Kidney (tissue), 13 donors: ENCODE measurements at regions not wholly inside any gene's neighbourhood (a gene's known extent, or its start where the extent isn't known, plus 50 kb on each side); places are given as distances from the start of the nearest gene placed in this dataset.

Experiments used
- DNase-seq, 5 donors: peaks; one replicate each; pipeline ENCODE4 v3.0.0-alpha.2; 2013 to 2020
- FAIRE-seq: peaks from 2 replicates; lab custom pipeline; 2012; peaks lifted over from hg19 to GRCh38; lab: Jason Lieb, UNC
- H3K27ac ChIP-seq, 2 donors: one replicate each; pipeline ENCODE4 v1.7.0; 2013; ENCODE audit warnings: low read depth in 2 of 2, low read length in 2 of 2, inconsistent platforms in 1 of 2
- H3K27me3 ChIP-seq: one replicate; pipeline ENCODE4 v1.7.1; 2013; ENCODE audit warnings: low read length, inconsistent platforms; ENCODE audit not compliant: control insufficient read depth, insufficient read depth
- H3K36me3 ChIP-seq, 3 donors: one replicate each; pipeline versions ENCODE4 v1.7.0 to v1.7.1; 2013; ENCODE audit warnings: low read length in 3 of 3, control low read depth in 1 of 3, inconsistent platforms in 1 of 3; ENCODE audit not compliant: insufficient read depth in 3 of 3, control insufficient read depth in 2 of 3
- H3K4me1 ChIP-seq, 3 donors: one replicate each; pipeline versions ENCODE4 v1.7.0 to v1.7.1; 2013; ENCODE audit warnings: low read length in 3 of 3, inconsistent platforms in 1 of 3, low read depth in 1 of 3; ENCODE audit not compliant: control insufficient read depth in 2 of 3, insufficient read depth in 2 of 3
- H3K4me3 ChIP-seq, 3 donors: one replicate each; pipeline versions ENCODE4 v1.7.0 to v1.8.1; 2013; ENCODE audit warnings: low read length in 3 of 3, control low read depth in 1 of 3, inconsistent platforms in 1 of 3
- H3K9ac ChIP-seq, 3 donors: one replicate each; pipeline versions ENCODE4 v1.7.0 to v1.7.1; 2013; ENCODE audit warnings: low read length in 3 of 3, control low read depth in 1 of 3, inconsistent platforms in 1 of 3
- H3K9me3 ChIP-seq, 3 donors: one replicate each; pipeline versions ENCODE4 v1.7.0 to v1.7.1; 2013; ENCODE audit warnings: low read length in 3 of 3, control low read depth in 1 of 3, inconsistent platforms in 1 of 3; ENCODE audit not compliant: control insufficient read depth in 2 of 3, insufficient read depth in 1 of 3
- intact Hi-C: fragments of 100-400 bp; cut with DNase I; formaldehyde crosslinking; loops from one replicate; pipeline ENCODE4 v1.11.1; 2022
- TF ChIP-seq, protein P1 (sequence below): IDR thresholded peaks from 3 replicates; pipeline ENCODE4 v1.5.1; 2012; ENCODE audit warnings: mild to moderate bottlenecking, moderate library complexity, borderline replicate concordance; ENCODE audit not compliant: insufficient read depth; ENCODE audit errors: extremely low read depth
- donor health status: control.
- donor health status: control.
- donor health status: control.
- donor health status: control.
- donor health status: control.
- donor health status: DM: yes; HTN: yes; CAD: no.
- donor health status: Normal renal cell carcinoma (clear cell type).

GRCh38 chr14:36438883-36439282, 81.1 kb downstream of the NKX2-1 start:
- no peak overlapping the region for H3K4me3 ChIP-seq
- no peak for FAIRE-seq
- no peaks in the 10 kb centered on the region for H3K36me3 ChIP-seq
- no peaks in the 10 kb centered on the region for H3K27me3 ChIP-seq
- H3K9me3 ChIP-seq: no peaks in the 10 kb centered on the region
- H3K9ac ChIP-seq: no peak overlapping the region
- TF ChIP-seq, protein P1, sequence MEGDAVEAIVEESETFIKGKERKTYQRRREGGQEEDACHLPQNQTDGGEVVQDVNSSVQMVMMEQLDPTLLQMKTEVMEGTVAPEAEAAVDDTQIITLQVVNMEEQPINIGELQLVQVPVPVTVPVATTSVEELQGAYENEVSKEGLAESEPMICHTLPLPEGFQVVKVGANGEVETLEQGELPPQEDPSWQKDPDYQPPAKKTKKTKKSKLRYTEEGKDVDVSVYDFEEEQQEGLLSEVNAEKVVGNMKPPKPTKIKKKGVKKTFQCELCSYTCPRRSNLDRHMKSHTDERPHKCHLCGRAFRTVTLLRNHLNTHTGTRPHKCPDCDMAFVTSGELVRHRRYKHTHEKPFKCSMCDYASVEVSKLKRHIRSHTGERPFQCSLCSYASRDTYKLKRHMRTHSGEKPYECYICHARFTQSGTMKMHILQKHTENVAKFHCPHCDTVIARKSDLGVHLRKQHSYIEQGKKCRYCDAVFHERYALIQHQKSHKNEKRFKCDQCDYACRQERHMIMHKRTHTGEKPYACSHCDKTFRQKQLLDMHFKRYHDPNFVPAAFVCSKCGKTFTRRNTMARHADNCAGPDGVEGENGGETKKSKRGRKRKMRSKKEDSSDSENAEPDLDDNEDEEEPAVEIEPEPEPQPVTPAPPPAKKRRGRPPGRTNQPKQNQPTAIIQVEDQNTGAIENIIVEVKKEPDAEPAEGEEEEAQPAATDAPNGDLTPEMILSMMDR: no peak
- no peak for DNase-seq
- no peak overlapping the region for H3K27ac ChIP-seq
- no peaks in the 10 kb centered on the region for H3K4me1 ChIP-seq
- intact Hi-C loops: no loop called here

DNA sequence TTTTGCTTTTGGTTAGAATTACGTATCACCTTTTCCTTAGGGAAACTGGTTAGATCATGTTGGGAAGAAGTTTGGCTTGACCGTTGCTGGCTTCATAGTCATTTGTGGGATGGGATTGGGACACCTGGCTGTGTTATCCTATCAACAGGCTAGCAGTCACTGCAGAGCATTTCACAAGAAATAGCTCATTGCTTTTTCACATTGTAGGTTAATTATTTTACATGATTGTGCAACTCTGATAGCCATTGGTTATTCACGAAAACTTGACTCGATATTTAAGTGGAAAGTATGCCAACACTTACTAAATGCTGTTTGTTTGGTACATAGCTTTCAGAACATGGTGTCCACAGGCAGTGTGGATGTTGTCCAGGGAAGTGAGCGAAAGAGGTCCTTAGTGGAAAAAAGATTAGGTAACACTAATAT, 89.4 kb downstream of the NKX2-1 start:
- H3K4me1 ChIP-seq: no peaks in the 10 kb centered on the region
- H3K27me3 ChIP-seq: no peaks in the 10 kb centered on the region
- H3K27ac ChIP-seq: no peak overlapping the region
- no peak overlapping the region for H3K9ac ChIP-seq
- no peak for FAIRE-seq
- DNase-seq: no peak
- intact Hi-C loops: no loop called here
- TF ChIP-seq, protein P1: no peak
- H3K9me3 ChIP-seq: no peaks in the 10 kb centered on the region
- H3K4me3 ChIP-seq: no peak overlapping the region
- H3K36me3 ChIP-seq: no peaks in the 10 kb centered on the region

- intact Hi-C loops: no loop called here
- Histone ChIP-seq H3K36me3 (no peaks in the 10 kb centered on the region), H3K27ac (no peak overlapping the region), H3K4me3 (no peak overlapping the region), H3K9me3 (no peaks in the 10 kb centered on the region), H3K27me3 (no peaks in the 10 kb centered on the region), H3K9ac (no peak overlapping the region), H3K4me1 (no peaks in the 10 kb centered on the region)
- TF ChIP-seq, protein P1: no peak
- no peak for DNase-seq
- FAIRE-seq: no peak
Observed at GRCh38 chr14:36430169-36430568, 89.9 kb downstream of the NKX2-1 start.

GRCh38 chr14:36429692-36430091, 90.3 kb downstream of the NKX2-1 start:
- H3K27me3 ChIP-seq: no peaks in the 10 kb centered on the region
- no peaks in the 10 kb centered on the region for H3K9me3 ChIP-seq
- no peaks in the 10 kb centered on the region for H3K36me3 ChIP-seq
- no peak for DNase-seq
- TF ChIP-seq, protein P1: no peak
- H3K27ac ChIP-seq: no peak overlapping the region
- FAIRE-seq: no peak
- H3K9ac ChIP-seq: no peak overlapping the region
- no peaks in the 10 kb centered on the region for H3K4me1 ChIP-seq
- H3K4me3 ChIP-seq: no peak overlapping the region
- intact Hi-C loops: no loop called here
